Activated CD8-positive, alpha-beta memory T cell treated with anti-CD3 and anti-CD28 coated beads, Interleukin-2, amount 10 ng/mL, durations not matched to agents 7 days and 5 days (primary cell): ENCODE measurements at regions not wholly inside any gene's neighbourhood (a gene's known extent, or its start where the extent isn't known, plus 50 kb on each side); places are given as distances from the start of the nearest gene placed in this dataset.

Experiments used
- ATAC-seq: fragments of 150-1000 bp; cut with Tn5 transposase; one replicate; pipeline ENCODE4 v1.10.0; 2021; ENCODE audit warnings: moderate library complexity
- CTCF ChIA-PET: fragments of 350-600 bp; sonication (Branson Sonifier 250); formaldehyde crosslinking; loops from one replicate; lab custom pipeline; 2021; ENCODE audit warnings: antibody characterized with exemption; lab: Charles Lee
- DNase-seq: peaks from one replicate; pipeline ENCODE4 v3.0.0-alpha.2; 2020
- H3K27ac Mint-ChIP-seq: one replicate; pipeline ENCODE4 v1.8.0; 2021; ENCODE audit warnings: mild to moderate bottlenecking, mixed read lengths
- H3K27me3 Mint-ChIP-seq: one replicate; pipeline ENCODE4 v1.8.0; 2021; ENCODE audit warnings: mixed read lengths
- H3K36me3 Mint-ChIP-seq: one replicate; pipeline ENCODE4 v1.8.0; 2021; ENCODE audit warnings: mild to moderate bottlenecking, mixed read lengths
- H3K4me1 Mint-ChIP-seq: one replicate; pipeline ENCODE4 v1.8.0; 2021; ENCODE audit warnings: mixed read lengths
- H3K4me3 Mint-ChIP-seq: one replicate; pipeline ENCODE4 v1.8.0; 2021; ENCODE audit warnings: mild to moderate bottlenecking, moderate library complexity, mixed read lengths
- H3K9me3 Mint-ChIP-seq: one replicate; pipeline ENCODE4 v1.8.0; 2022; ENCODE audit warnings: low read depth, mixed read lengths

- no peaks in the 10 kb centered on the region for H3K27me3 Mint-ChIP-seq
- DNase-seq (no peak), ATAC-seq (no peak)
- H3K9me3 Mint-ChIP-seq = no peaks in the 10 kb centered on the region
- H3K36me3 Mint-ChIP-seq = no peaks in the 10 kb centered on the region
- no peaks in the 10 kb centered on the region for H3K4me1 Mint-ChIP-seq
- no peak overlapping the region for H3K4me3 Mint-ChIP-seq
- H3K27ac Mint-ChIP-seq = no peak overlapping the region
- CTCF ChIA-PET = no interaction called here
Measured at GRCh38 chr2:16784652-16785051, 119.0 kb upstream of the CYRIA start.

GRCh38 chr2:16777123-16777870, 111.7 kb upstream of the CYRIA start:
- ATAC-seq (no peak), DNase-seq (no peak)
- Mint-ChIP-seq H3K4me1 (no peaks in the 10 kb centered on the region), H3K4me3 (no peak overlapping the region), H3K36me3 (no peaks in the 10 kb centered on the region), H3K27me3 (no peaks in the 10 kb centered on the region), H3K9me3 (no peaks in the 10 kb centered on the region), H3K27ac (no peak overlapping the region)
- CTCF ChIA-PET = no interaction called here

GRCh38 chr2:16775899-16776231, 110.2 kb upstream of the CYRIA start:
- ATAC-seq = no peak
- DNase-seq = no peak
- no peaks in the 10 kb centered on the region for H3K9me3 Mint-ChIP-seq
- no peaks in the 10 kb centered on the region for H3K4me1 Mint-ChIP-seq
- CTCF ChIA-PET = no interaction called here
- H3K36me3 Mint-ChIP-seq = no peaks in the 10 kb centered on the region
- H3K27me3 Mint-ChIP-seq = no peaks in the 10 kb centered on the region
- no peak overlapping the region for H3K4me3 Mint-ChIP-seq
- no peak overlapping the region for H3K27ac Mint-ChIP-seq

- DNase-seq (no peak), ATAC-seq (no peak)
- Mint-ChIP-seq H3K27me3 (no peaks in the 10 kb centered on the region), H3K27ac (no peak overlapping the region), H3K4me3 (no peak overlapping the region), H3K4me1 (no peaks in the 10 kb centered on the region), H3K9me3 (no peaks in the 10 kb centered on the region), H3K36me3 (no peaks in the 10 kb centered on the region)
- CTCF ChIA-PET = no interaction called here
Measured at GRCh38 chr2:16774980-16775898, 109.6 kb upstream of the CYRIA start.

- ATAC-seq (no peak), DNase-seq (no peak)
- no peaks in the 10 kb centered on the region for H3K36me3 Mint-ChIP-seq
- H3K27ac Mint-ChIP-seq = no peak overlapping the region
- H3K27me3 Mint-ChIP-seq = no peaks in the 10 kb centered on the region
- CTCF ChIA-PET = no interaction called here
- no peaks in the 10 kb centered on the region for H3K4me1 Mint-ChIP-seq
- no peaks in the 10 kb centered on the region for H3K9me3 Mint-ChIP-seq
- no peak overlapping the region for H3K4me3 Mint-ChIP-seq
Measured at GRCh38 chr2:16774091-16774490, 108.5 kb upstream of the CYRIA start.

- DNase-seq = no peak
Measured at GRCh38 chr2:16773080-16773713, 107.6 kb upstream of the CYRIA start.

GRCh38 chr2:16767789-16768476, 102.3 kb upstream of the CYRIA start:
- DNase-seq (no peak), ATAC-seq (no peak)
- Mint-ChIP-seq H3K27me3 (no peaks in the 10 kb centered on the region), H3K36me3 (no peaks in the 10 kb centered on the region), H3K27ac (no peak overlapping the region), H3K9me3 (no peaks in the 10 kb centered on the region), H3K4me3 (no peak overlapping the region), H3K4me1 (no peaks in the 10 kb centered on the region)
- CTCF ChIA-PET = no interaction called here

More at GRCh38 chr2:16773080-16773713, 107.6 kb upstream of the CYRIA start:
- CTCF ChIA-PET = interaction anchor here (1.0 kb wide), 1 partner anchor 9 kb away, joined by 3 read pairs; no protein-coding TSS in a partner anchor
- Mint-ChIP-seq H3K36me3 (no peaks in the 10 kb centered on the region), H3K9me3 (no peaks in the 10 kb centered on the region), H3K4me1 (no peaks in the 10 kb centered on the region), H3K27me3 (no peaks in the 10 kb centered on the region), H3K4me3 (no peak overlapping the region), H3K27ac (no peak overlapping the region)
- no peak for ATAC-seq

GRCh38 chr2:16765356-16765755, 99.7 kb upstream of the CYRIA start:
- DNase-seq = no peak
- H3K27ac Mint-ChIP-seq = no peak overlapping the region
- CTCF ChIA-PET = no interaction called here
- no peak overlapping the region for H3K4me3 Mint-ChIP-seq
- H3K27me3 Mint-ChIP-seq = no peaks in the 10 kb centered on the region
- no peaks in the 10 kb centered on the region for H3K36me3 Mint-ChIP-seq
- no peaks in the 10 kb centered on the region for H3K9me3 Mint-ChIP-seq
- ATAC-seq = no peak
- H3K4me1 Mint-ChIP-seq = no peaks in the 10 kb centered on the region

GRCh38 chr2:16764487-16764886, 98.9 kb upstream of the CYRIA start:
- ATAC-seq (no peak), DNase-seq (no peak)
- H3K4me1 Mint-ChIP-seq = no peaks in the 10 kb centered on the region
- H3K27ac Mint-ChIP-seq = no peak overlapping the region
- no peaks in the 10 kb centered on the region for H3K36me3 Mint-ChIP-seq
- H3K9me3 Mint-ChIP-seq = no peaks in the 10 kb centered on the region
- no peak overlapping the region for H3K4me3 Mint-ChIP-seq
- CTCF ChIA-PET = no interaction called here
- no peaks in the 10 kb centered on the region for H3K27me3 Mint-ChIP-seq

GRCh38 chr2:16763493-16763899, 97.9 kb upstream of the CYRIA start:
- no peak for DNase-seq
- CTCF ChIA-PET = no interaction called here
- H3K36me3 Mint-ChIP-seq = no peaks in the 10 kb centered on the region
- no peak overlapping the region for H3K4me3 Mint-ChIP-seq
- no peak overlapping the region for H3K27ac Mint-ChIP-seq
- no peaks in the 10 kb centered on the region for H3K9me3 Mint-ChIP-seq
- ATAC-seq = no peak
- H3K27me3 Mint-ChIP-seq = no peaks in the 10 kb centered on the region
- no peaks in the 10 kb centered on the region for H3K4me1 Mint-ChIP-seq

- Mint-ChIP-seq H3K27me3 (no peaks in the 10 kb centered on the region), H3K4me1 (no peaks in the 10 kb centered on the region), H3K4me3 (no peak overlapping the region), H3K27ac (no peak overlapping the region), H3K36me3 (no peaks in the 10 kb centered on the region), H3K9me3 (no peaks in the 10 kb centered on the region)
- ATAC-seq (no peak), DNase-seq (no peak)
- CTCF ChIA-PET = no interaction called here
Measured at GRCh38 chr2:16763056-16763455, 97.4 kb upstream of the CYRIA start.

GRCh38 chr2:16760426-16760825, 94.8 kb upstream of the CYRIA start:
- CTCF ChIA-PET = no interaction called here
- no peaks in the 10 kb centered on the region for H3K4me1 Mint-ChIP-seq
- no peaks in the 10 kb centered on the region for H3K9me3 Mint-ChIP-seq
- H3K27me3 Mint-ChIP-seq = no peaks in the 10 kb centered on the region
- H3K36me3 Mint-ChIP-seq = no peaks in the 10 kb centered on the region
- H3K27ac Mint-ChIP-seq = no peak overlapping the region
- no peak overlapping the region for H3K4me3 Mint-ChIP-seq
- no peak for ATAC-seq
- DNase-seq = no peak
